HEK293T (cell line): ENCODE measurements at regions not wholly inside any gene's neighbourhood (a gene's known extent, or its start where the extent isn't known, plus 50 kb on each side); places are given as distances from the start of the nearest gene placed in this dataset.

ENCODE experiments used
- ARNT ChIP-seq: fragments of 450-650 bp; IDR thresholded peaks from 2 replicates; pipeline ENCODE4 v1.6.1; 2017; ENCODE audit warnings: mild to moderate bottlenecking
- BHLHE40 ChIP-seq: fragments of 450-650 bp; IDR thresholded peaks from 2 replicates; pipeline ENCODE4 v1.6.1; 2016; ENCODE audit warnings: mild to moderate bottlenecking, moderate library complexity, borderline replicate concordance
- SP1 ChIP-seq: fragments of 450-650 bp; IDR thresholded peaks from 2 replicates; pipeline ENCODE4 v1.6.1; 2017

GRCh38 chr13:112320303-112320702 is 55.9 kb upstream of the SPACA7 start:
- TF ChIP-seq BHLHE40 (no peak), ARNT (no peak), SP1 (no peak)
